BLaER1 (cell line): ENCODE measurements at regions not wholly inside any gene's neighbourhood (a gene's known extent, or its start where the extent isn't known, plus 50 kb on each side); places are given as distances from the start of the nearest gene placed in this dataset.
"Not testable (repeated sequence)": the region's sequence is repeated elsewhere in the genome, so short reads cannot be mapped to it uniquely, and the experiment has no call there.

Source experiments
- H3K27ac ChIP-seq: shearing (Covaris generic); formaldehyde crosslinking; 2 replicates; pipeline ENCODE4 v1.8.1; 2022
- H3K27me3 ChIP-seq: shearing (Covaris generic); formaldehyde crosslinking; 2 replicates; pipeline ENCODE4 v1.8.1; 2022
- H3K36me3 ChIP-seq: shearing (Covaris generic); formaldehyde crosslinking; 2 replicates; pipeline ENCODE4 v1.8.1; 2022
- H3K4me1 ChIP-seq: shearing (Covaris generic); formaldehyde crosslinking; 2 replicates; pipeline ENCODE4 v1.8.1; 2022
- H3K4me2 ChIP-seq: shearing (Covaris generic); formaldehyde crosslinking; 2 replicates; pipeline ENCODE4 v1.8.1; 2022
- H3K4me3 ChIP-seq: shearing (Covaris generic); formaldehyde crosslinking; 2 replicates; pipeline ENCODE4 v1.8.1; 2022
- H3K9ac ChIP-seq: shearing (Covaris generic); formaldehyde crosslinking; 2 replicates; pipeline ENCODE4 v1.8.1; 2022
- H3K9me3 ChIP-seq: shearing (Covaris generic); formaldehyde crosslinking; 2 replicates; pipeline ENCODE4 v1.8.1; 2022
- H4K20me1 ChIP-seq: shearing (Covaris generic); formaldehyde crosslinking; 2 replicates; pipeline ENCODE4 v1.8.1; 2022
- Cebpa-rat ChIP-seq: shearing (Covaris generic); IDR thresholded peaks from 2 replicates; pipeline ENCODE4 v1.8.1; 2022

GRCh38 chr5:56637321-56637920, 177.9 kb upstream of the MAP3K1 start:
- Histone ChIP-seq H4K20me1 (no peaks in the 10 kb centered on the region), H3K27ac (no peak overlapping the region), H3K9ac (no peak overlapping the region), H3K4me3 (no peak overlapping the region), H3K9me3 (no peaks in the 10 kb centered on the region), H3K27me3 (no peaks in the 10 kb centered on the region), H3K36me3 (no peaks in the 10 kb centered on the region), H3K4me1 (peaks cover 15% of the 10 kb centered on the region), H3K4me2 (no peak overlapping the region)
- TF ChIP-seq Cebpa-rat = no peak

DNA sequence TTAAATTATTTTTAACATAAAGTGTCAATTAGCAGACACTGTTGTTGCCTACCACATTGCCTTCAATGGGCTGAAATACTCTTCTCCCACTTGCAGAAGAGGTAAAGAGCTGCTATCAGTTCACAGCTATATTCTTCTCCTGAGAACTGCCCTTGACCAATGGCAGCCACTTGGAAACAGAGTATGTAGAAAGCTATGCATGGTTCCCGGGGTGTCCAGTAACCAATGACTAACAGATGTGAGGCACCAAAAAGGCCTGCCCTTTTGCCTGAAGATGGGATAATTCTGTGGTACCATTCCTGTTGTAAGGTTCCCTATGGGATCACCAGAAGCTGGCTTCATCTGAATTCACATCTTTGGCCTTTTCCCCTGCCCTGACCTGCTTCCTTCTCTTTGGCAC, 181.4 kb upstream of the MAP3K1 start:
- H3K4me1 ChIP-seq = peaks cover 10% of the 10 kb centered on the region
- H3K4me3 ChIP-seq = no peak overlapping the region
- H3K27ac ChIP-seq = no peak overlapping the region
- H3K9ac ChIP-seq = no peak overlapping the region
- H3K4me2 ChIP-seq = no peak overlapping the region
- no peaks in the 10 kb centered on the region for H3K36me3 ChIP-seq
- H3K27me3 ChIP-seq = no peaks in the 10 kb centered on the region
- no peak for TF ChIP-seq Cebpa-rat
- peaks cover 18% of the 10 kb centered on the region for H3K9me3 ChIP-seq
- no peaks in the 10 kb centered on the region for H4K20me1 ChIP-seq

DNA sequence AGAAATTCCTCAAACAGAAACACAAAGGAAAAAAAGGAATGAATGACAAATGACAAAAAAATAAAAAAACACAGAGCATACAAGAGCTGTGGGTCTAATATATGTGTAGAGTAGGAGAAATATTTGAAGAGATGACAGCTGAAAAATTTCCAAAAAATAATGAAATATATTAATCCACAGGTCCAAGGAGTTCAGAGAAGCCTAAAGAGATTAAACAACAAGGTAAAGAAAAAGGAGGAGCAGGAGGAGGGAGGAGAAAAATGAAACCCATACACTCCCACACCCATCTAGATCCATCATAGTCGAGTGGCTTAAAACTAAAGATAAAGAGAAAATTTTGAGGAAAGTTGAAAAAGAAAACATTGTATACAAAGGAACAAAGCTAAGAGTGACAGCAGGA, 182.4 kb upstream of the MAP3K1 start:
- H3K27ac ChIP-seq = no peak overlapping the region
- H3K4me2 ChIP-seq = no peak overlapping the region
- no peaks in the 10 kb centered on the region for H4K20me1 ChIP-seq
- H3K4me3 ChIP-seq = no peak overlapping the region
- H3K36me3 ChIP-seq = no peaks in the 10 kb centered on the region
- no peak for TF ChIP-seq Cebpa-rat
- H3K27me3 ChIP-seq = no peaks in the 10 kb centered on the region
- H3K9me3 ChIP-seq = peaks cover 28% of the 10 kb centered on the region
- peaks cover 6% of the 10 kb centered on the region; the same call in 1 of the 2 replicates for H3K4me1 ChIP-seq
- H3K9ac ChIP-seq = no peak overlapping the region

DNA sequence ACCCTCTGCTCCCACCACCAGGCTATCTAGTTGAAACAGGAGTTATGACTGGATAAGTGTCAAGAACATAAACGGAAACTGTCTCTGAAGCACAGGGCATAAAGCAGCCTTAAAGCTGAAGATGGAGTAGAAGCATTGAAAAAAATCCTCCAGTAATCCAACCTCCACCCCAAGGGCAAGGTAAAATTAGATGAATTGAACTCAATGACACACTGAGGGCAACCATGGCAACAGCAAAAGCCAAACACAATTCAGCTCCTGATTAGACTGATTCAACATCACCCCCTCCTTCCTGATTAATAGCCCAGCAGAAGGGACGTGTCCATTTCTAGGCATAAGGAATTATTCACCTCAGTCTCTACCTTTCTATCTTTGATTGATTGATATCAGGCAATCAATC, 183.2 kb upstream of the MAP3K1 start:
- H3K9me3 ChIP-seq = peaks cover 35% of the 10 kb centered on the region
- TF ChIP-seq Cebpa-rat = no peak
- no peaks in the 10 kb centered on the region for H3K36me3 ChIP-seq
- no peak overlapping the region for H3K4me3 ChIP-seq
- H4K20me1 ChIP-seq = no peaks in the 10 kb centered on the region
- no peaks in the 10 kb centered on the region for H3K27me3 ChIP-seq
- no peak overlapping the region for H3K9ac ChIP-seq
- peaks cover 6% of the 10 kb centered on the region; the same call in 1 of the 2 replicates for H3K4me1 ChIP-seq
- H3K4me2 ChIP-seq = no peak overlapping the region
- no peak overlapping the region for H3K27ac ChIP-seq

GRCh38 chr5:56631719-56632118, 183.6 kb upstream of the MAP3K1 start:
- no peak overlapping the region for H3K4me2 ChIP-seq
- no peak overlapping the region for H3K27ac ChIP-seq
- H3K4me3 ChIP-seq = no peak overlapping the region
- H4K20me1 ChIP-seq = no peaks in the 10 kb centered on the region
- H3K9ac ChIP-seq = no peak overlapping the region
- no peaks in the 10 kb centered on the region for H3K36me3 ChIP-seq
- H3K27me3 ChIP-seq = no peaks in the 10 kb centered on the region
- H3K9me3 ChIP-seq = peaks cover 40% of the 10 kb centered on the region
- peaks cover 6% of the 10 kb centered on the region; the same call in 1 of the 2 replicates for H3K4me1 ChIP-seq
- TF ChIP-seq Cebpa-rat = no peak

DNA sequence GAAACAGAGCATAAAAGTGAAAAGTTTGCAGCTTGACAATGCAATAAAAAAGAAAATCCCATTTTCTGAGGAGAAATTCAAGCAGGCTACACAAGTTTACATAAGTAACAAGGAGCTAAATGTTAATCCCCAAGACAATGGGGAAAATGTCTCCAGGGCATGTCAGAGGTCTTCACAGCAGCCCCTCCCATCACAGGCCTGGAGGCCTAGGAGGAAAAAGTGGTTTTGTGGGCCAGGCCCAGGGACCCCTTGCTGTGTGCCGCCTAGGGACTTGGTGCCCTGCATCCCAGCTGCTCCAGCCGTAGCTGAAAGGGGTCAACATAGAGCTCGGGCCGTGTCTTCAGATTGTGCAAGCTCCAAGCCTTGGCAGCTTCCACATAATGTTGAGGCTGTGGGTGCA, 186.7 kb upstream of the MAP3K1 start:
- H3K4me1 ChIP-seq, H3K36me3 ChIP-seq, H4K20me1 ChIP-seq, H3K27ac ChIP-seq, H3K4me2 ChIP-seq, H3K4me3 ChIP-seq, H3K9ac ChIP-seq, H3K27me3 ChIP-seq: not testable (repeated sequence)
- peaks cover 49% of the 10 kb centered on the region for H3K9me3 ChIP-seq

- Histone ChIP-seq H3K27me3 (no peaks in the 10 kb centered on the region), H3K4me2 (no peak overlapping the region), H3K4me3 (no peak overlapping the region), H3K9ac (no peak overlapping the region), H3K27ac (no peak overlapping the region), H3K36me3 (no peaks in the 10 kb centered on the region), H3K4me1 (no peaks in the 10 kb centered on the region), H3K9me3 (peaks cover 56% of the 10 kb centered on the region), H4K20me1 (no peaks in the 10 kb centered on the region)
- no peak for TF ChIP-seq Cebpa-rat
Observed at GRCh38 chr5:56625541-56625940, 189.8 kb upstream of the MAP3K1 start.

DNA sequence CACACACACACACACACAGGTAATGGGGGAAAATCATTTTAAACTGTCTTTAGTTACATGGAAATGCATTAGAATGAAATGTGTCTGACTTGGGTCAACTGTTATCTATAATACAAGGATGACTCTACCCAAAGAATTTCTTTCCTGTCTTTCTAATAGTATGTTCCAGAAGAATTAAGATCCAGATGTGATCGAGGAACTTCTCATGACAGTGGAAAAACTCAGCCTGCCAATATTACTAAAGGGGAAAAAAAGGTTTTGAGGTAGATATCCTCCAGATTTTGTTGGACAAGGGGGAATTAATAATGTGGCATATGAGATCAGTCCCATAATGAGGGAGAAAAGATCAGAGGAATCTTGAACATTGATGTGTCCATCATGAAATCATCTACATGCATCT, 190.6 kb upstream of the MAP3K1 start:
- H4K20me1 ChIP-seq = no peaks in the 10 kb centered on the region
- H3K9ac ChIP-seq = no peak overlapping the region
- no peaks in the 10 kb centered on the region for H3K4me1 ChIP-seq
- H3K9me3 ChIP-seq = peaks cover 55% of the 10 kb centered on the region
- no peak overlapping the region for H3K4me2 ChIP-seq
- no peaks in the 10 kb centered on the region for H3K36me3 ChIP-seq
- no peak for TF ChIP-seq Cebpa-rat
- H3K4me3 ChIP-seq = no peak overlapping the region
- no peak overlapping the region for H3K27ac ChIP-seq
- no peaks in the 10 kb centered on the region for H3K27me3 ChIP-seq

DNA sequence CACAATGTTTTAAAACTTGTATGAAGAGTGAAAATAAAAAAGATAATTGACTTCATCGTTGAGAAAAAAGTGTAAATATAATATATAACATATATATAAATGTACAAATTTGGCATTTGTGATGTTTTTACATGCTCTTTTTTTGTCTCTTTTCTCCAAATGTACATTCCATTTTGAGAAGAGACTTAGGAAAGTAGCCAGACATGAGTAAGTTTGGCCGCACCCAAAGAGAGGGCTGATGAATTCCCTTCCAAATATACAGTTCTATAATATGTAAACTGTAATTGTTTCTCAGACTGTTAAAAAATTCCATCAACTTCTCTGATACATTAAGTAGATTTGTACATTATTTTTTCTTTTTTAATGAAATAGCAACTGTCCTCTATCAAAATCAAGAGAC, 193.2 kb upstream of the MAP3K1 start:
- Histone ChIP-seq H3K4me3 (no peak overlapping the region), H3K27ac (no peak overlapping the region), H3K27me3 (no peaks in the 10 kb centered on the region), H3K36me3 (peaks cover 14% of the 10 kb centered on the region), H4K20me1 (no peaks in the 10 kb centered on the region), H3K9ac (no peak overlapping the region), H3K4me2 (no peak overlapping the region), H3K9me3 (peaks cover 54% of the 10 kb centered on the region), H3K4me1 (no peaks in the 10 kb centered on the region)
- no peak for TF ChIP-seq Cebpa-rat

- Histone ChIP-seq H3K9me3 (peaks cover 46% of the 10 kb centered on the region), H3K4me3 (no peak overlapping the region), H4K20me1 (no peaks in the 10 kb centered on the region), H3K36me3 (peaks cover 14% of the 10 kb centered on the region), H3K4me2 (no peak overlapping the region), H3K9ac (no peak overlapping the region), H3K4me1 (peaks cover 2% of the 10 kb centered on the region), H3K27ac (no peak overlapping the region), H3K27me3 (no peaks in the 10 kb centered on the region)
- TF ChIP-seq Cebpa-rat = no peak
Observed at GRCh38 chr5:56620903-56621677, 194.3 kb upstream of the MAP3K1 start.
